ENCODE measurements at regions not wholly inside any gene's neighbourhood (a gene's known extent, or its start where the extent isn't known, plus 50 kb on each side); places are given as distances from the start of the nearest gene placed in this dataset.

DNA sequence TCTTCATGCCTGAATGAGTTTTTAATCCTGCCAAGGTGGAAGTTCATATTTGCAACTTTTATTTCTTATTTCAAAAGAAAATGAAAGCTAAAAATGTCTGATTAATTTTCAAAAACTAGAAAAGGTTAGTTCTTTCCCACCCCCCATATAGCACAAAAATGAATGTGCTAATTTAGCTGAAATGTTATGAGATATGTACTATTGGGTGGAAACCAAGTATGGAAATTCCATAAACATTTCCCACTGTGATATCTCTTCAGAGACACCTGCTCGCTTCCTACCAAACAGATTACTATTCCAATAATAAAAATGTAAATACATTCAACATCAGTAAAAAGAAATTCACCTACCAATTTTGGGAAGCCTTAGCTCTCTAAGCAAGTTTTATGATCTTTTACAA lies 678.6 kb upstream of the ID4 start:
- intact Hi-C loops (cut with micrococcal nuclease): no loop called here
- ChIA-PET CTCF (ENCODE audit: low intra/inter-chr PET ratio) (no interaction called here), POLR2A (interaction anchor here (0.7 kb wide), 1 partner anchor 13 kb away, joined by 3 read pairs; no protein-coding TSS in a partner anchor)
- FAIRE-seq (no peak), ATAC-seq (no peak), DNase-seq (ENCODE audit: extremely low read depth in 1 of 4, low spot score in 3 of 4) (no peak)
- no peak overlapping the region for H3K9ac ChIP-seq (ENCODE audit: insufficient read depth in 1 of 2, low read depth in 2 of 2, low read length in 2 of 2)
- no peaks in the 10 kb centered on the region for H3K36me3 ChIP-seq (ENCODE audit: control insufficient read depth, insufficient read depth, low read length)
- H4K20me1 ChIP-seq (replicated peaks; ENCODE audit: control insufficient read depth, insufficient read depth, low read length): no peaks in the 10 kb centered on the region
- no peaks in the 10 kb centered on the region for H3K9me1 ChIP-seq (ENCODE audit: control insufficient read depth, insufficient read depth, low read length)
- H3K79me2 ChIP-seq (ENCODE audit: control insufficient read depth, insufficient read depth, low read length): no peaks in the 10 kb centered on the region
- no peak overlapping the region for H3K4me2 ChIP-seq (ENCODE audit: insufficient read depth, low read length)
- in situ Hi-C loops (cut with MboI): no loop called here
- no peaks in the 10 kb centered on the region for H3K4me1 ChIP-seq (replicated peaks in 1 of 2; ENCODE audit: control insufficient read depth in 2 of 2, insufficient read depth in 2 of 2, low read length in 2 of 2)
- no peak overlapping the region for H2AFZ ChIP-seq (ENCODE audit: low read depth, low read length)
- H3K27ac ChIP-seq (ENCODE audit: extremely low read depth, low read depth, low read length): no peak overlapping the region
- TF ChIP-seq SREBF1 (IDR thresholded peaks at IDR 0.05; ENCODE audit: borderline replicate concordance, low read depth, low read length) (no peak), PHF8 (IDR thresholded peaks at IDR 0.05; ENCODE audit: borderline replicate concordance, low read length) (no peak), MYNN (IDR thresholded peaks at IDR 0.05) (no peak), MYNN (CRISPR knock-in tag; IDR thresholded peaks at IDR 0.05) (no peak), SRF (CRISPR knock-in tag; IDR thresholded peaks at IDR 0.05) (no peak), SNIP1 (IDR thresholded peaks at IDR 0.05; ENCODE audit: low read depth) (no peak), RBM15 (IDR thresholded peaks at IDR 0.05; ENCODE audit: insufficient read depth, low read length) (no peak), ZNF785 (CRISPR knock-in tag; IDR thresholded peaks at IDR 0.05) (no peak)
- TF ChIP-seq, protein P1, sequence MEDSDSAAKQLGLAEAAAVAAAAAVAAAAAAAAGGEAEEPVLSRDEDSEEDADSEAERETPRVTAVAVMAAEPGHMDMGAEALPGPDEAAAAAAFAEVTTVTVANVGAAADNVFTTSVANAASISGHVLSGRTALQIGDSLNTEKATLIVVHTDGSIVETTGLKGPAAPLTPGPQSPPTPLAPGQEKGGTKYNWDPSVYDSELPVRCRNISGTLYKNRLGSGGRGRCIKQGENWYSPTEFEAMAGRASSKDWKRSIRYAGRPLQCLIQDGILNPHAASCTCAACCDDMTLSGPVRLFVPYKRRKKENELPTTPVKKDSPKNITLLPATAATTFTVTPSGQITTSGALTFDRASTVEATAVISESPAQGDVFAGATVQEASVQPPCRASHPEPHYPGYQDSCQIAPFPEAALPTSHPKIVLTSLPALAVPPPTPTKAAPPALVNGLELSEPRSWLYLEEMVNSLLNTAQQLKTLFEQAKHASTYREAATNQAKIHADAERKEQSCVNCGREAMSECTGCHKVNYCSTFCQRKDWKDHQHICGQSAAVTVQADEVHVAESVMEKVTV (CRISPR knock-in tag; IDR thresholded peaks at IDR 0.05): no peak
- TF ChIP-seq, protein P2, sequence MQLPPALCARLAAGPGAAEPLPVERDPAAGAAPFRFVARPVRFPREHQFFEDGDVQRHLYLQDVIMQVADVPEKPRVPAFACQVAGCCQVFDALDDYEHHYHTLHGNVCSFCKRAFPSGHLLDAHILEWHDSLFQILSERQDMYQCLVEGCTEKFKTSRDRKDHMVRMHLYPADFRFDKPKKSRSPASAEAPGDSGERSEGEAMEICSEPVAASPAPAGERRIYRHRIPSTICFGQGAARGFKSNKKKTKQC (CRISPR knock-in tag; IDR thresholded peaks at IDR 0.05): no peak
- TF ChIP-seq, protein P3, sequence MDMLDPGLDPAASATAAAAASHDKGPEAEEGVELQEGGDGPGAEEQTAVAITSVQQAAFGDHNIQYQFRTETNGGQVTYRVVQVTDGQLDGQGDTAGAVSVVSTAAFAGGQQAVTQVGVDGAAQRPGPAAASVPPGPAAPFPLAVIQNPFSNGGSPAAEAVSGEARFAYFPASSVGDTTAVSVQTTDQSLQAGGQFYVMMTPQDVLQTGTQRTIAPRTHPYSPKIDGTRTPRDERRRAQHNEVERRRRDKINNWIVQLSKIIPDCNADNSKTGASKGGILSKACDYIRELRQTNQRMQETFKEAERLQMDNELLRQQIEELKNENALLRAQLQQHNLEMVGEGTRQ (CRISPR knock-in tag; IDR thresholded peaks at IDR 0.05): no peak
- WGBS (ENCODE audit: insufficient coverage, low coverage, missing lambda C conversion rate): 0% methylated on average over 1 of the region's 1 CpG
- H3K27me3 ChIP-seq (ENCODE audit: control insufficient read depth in 2 of 2, insufficient read depth in 2 of 2, low read length in 2 of 2): no peaks in the 10 kb centered on the region
- H3K9me3 ChIP-seq (replicated peaks; ENCODE audit: control insufficient read depth, insufficient read depth, low read depth, low read length): no peaks in the 10 kb centered on the region
- H3K4me3 ChIP-seq: no peak overlapping the region
- no TSS peak for BruUV-seq (replicated peaks)
